C4-2B (cell line): ENCODE measurements at regions not wholly inside any gene's neighbourhood (a gene's known extent, or its start where the extent isn't known, plus 50 kb on each side); places are given as distances from the start of the nearest gene placed in this dataset.

Experiments used
- CTCF ChIP-seq: fragments of 450-650 bp; conservative IDR thresholded peaks from 2 replicates; pipeline ENCODE4 v1.5.1; 2017; ENCODE audit warnings: mild to moderate bottlenecking
- ZFX ChIP-seq: fragments of 450-650 bp; IDR thresholded peaks from 2 replicates; pipeline ENCODE4 v1.6.1; 2017

GRCh38 chr3:55204417-55204816 lies 276.6 kb upstream of the LRTM1 start:
- TF ChIP-seq CTCF (no peak), ZFX (no peak)
